Hepatocyte (in vitro differentiated cells): ENCODE measurements at regions not wholly inside any gene's neighbourhood (a gene's known extent, or its start where the extent isn't known, plus 50 kb on each side); places are given as distances from the start of the nearest gene placed in this dataset.

Source experiments
- DNase-seq: peaks from one replicate; pipeline ENCODE4 v3.0.0-alpha.2; 2016; ENCODE audit warnings: low spot score
- H2AFZ ChIP-seq: fragments of 200-600 bp; sonication (generic); 2 replicates; pipeline ENCODE4 v1.6.0; 2016; ENCODE audit warnings: antibody characterized with exemption, mild to moderate bottlenecking
- H3K27ac ChIP-seq: fragments of 200-600 bp; sonication (generic); 2 replicates; pipeline ENCODE4 v1.5.1; 2016; ENCODE audit warnings: mild to moderate bottlenecking
- H3K27me3 ChIP-seq: fragments of 200-600 bp; sonication (generic); 2 replicates; pipeline ENCODE4 v1.6.1; 2016
- H3K36me3 ChIP-seq: fragments of 200-600 bp; sonication (generic); replicated peaks from 2 replicates; pipeline ENCODE4 v1.5.1; 2016; ENCODE audit warnings: low read depth; ENCODE audit not compliant: insufficient read depth
- H3K4me1 ChIP-seq: fragments of 200-600 bp; sonication (generic); 2 replicates; pipeline ENCODE4 v1.5.1; 2016; ENCODE audit warnings: mild to moderate bottlenecking, moderate library complexity; ENCODE audit not compliant: insufficient read depth
- H3K4me2 ChIP-seq: fragments of 200-600 bp; sonication (generic); 2 replicates; pipeline ENCODE4 v1.6.0; 2016
- H3K4me3 ChIP-seq: fragments of 200-600 bp; sonication (generic); 2 replicates; pipeline ENCODE4 v1.5.1; 2016; ENCODE audit warnings: mild to moderate bottlenecking
- H3K79me2 ChIP-seq: fragments of 200-600 bp; sonication (generic); 2 replicates; pipeline ENCODE4 v1.6.0; 2017; ENCODE audit warnings: mild to moderate bottlenecking
- H3K9me2 ChIP-seq: fragments of 200-600 bp; sonication (generic); replicated peaks from 2 replicates; pipeline ENCODE4 v1.6.0; 2017; ENCODE audit warnings: mild to moderate bottlenecking; ENCODE audit not compliant: insufficient read depth
- H3K9me3 ChIP-seq: fragments of 200-600 bp; sonication (generic); 2 replicates; pipeline ENCODE4 v1.5.1; 2016; ENCODE audit warnings: low read depth, mild to moderate bottlenecking
- H4K20me1 ChIP-seq: fragments of 200-600 bp; sonication (generic); 2 replicates; pipeline ENCODE4 v1.6.0; 2016; ENCODE audit warnings: mild to moderate bottlenecking; ENCODE audit not compliant: insufficient read depth, poor library complexity, severe bottlenecking
- CTCF ChIP-seq: fragments of 200-600 bp; sonication (generic); IDR thresholded peaks from 2 replicates; pipeline ENCODE4 v1.5.1; 2016; ENCODE audit warnings: antibody characterized with exemption, mild to moderate bottlenecking; ENCODE audit not compliant: poor library complexity
- EZH2 ChIP-seq: fragments of 200-600 bp; sonication (generic); IDR thresholded peaks from 2 replicates; pipeline ENCODE4 v1.6.1; 2016; ENCODE audit warnings: antibody characterized with exemption, mild to moderate bottlenecking, borderline replicate concordance
- EZH2phosphoT487 ChIP-seq: fragments of 200-600 bp; sonication (generic); IDR thresholded peaks from one replicate; pipeline ENCODE4 v1.6.1; 2018; ENCODE audit warnings: antibody characterized with exemption, mild to moderate bottlenecking, low read depth, moderate library complexity; ENCODE audit not compliant: unreplicated experiment, severe bottlenecking
- WGBS: methylation state at CpG from one replicate; pipeline ENCODE4 v1.1.6; 2016; ENCODE audit warnings: low lambda C conversion rate; ENCODE audit errors: missing lambda C conversion rate; 5-methylcytosine and 5-hydroxymethylcytosine counted together

- TF ChIP-seq CTCF (no peak), EZH2 (no peak), EZH2phosphoT487 (no peak)
- Histone ChIP-seq H3K36me3 (no peaks in the 10 kb centered on the region), H2AFZ (no peak overlapping the region), H3K27me3 (no peaks in the 10 kb centered on the region), H3K4me3 (no peak overlapping the region), H3K4me2 (no peak overlapping the region), H4K20me1 (no peaks in the 10 kb centered on the region), H3K9me3 (no peaks in the 10 kb centered on the region), H3K9me2 (no peaks in the 10 kb centered on the region), H3K4me1 (no peaks in the 10 kb centered on the region), H3K79me2 (no peaks in the 10 kb centered on the region), H3K27ac (no peak overlapping the region)
- WGBS = 81% methylated on average over 9 of the region's 9 CpGs
- DNase-seq = no peak
These were observed 144.0 kb downstream of the CDC5L start for GRCh38 chr6:44531442-44532015.

GRCh38 chr6:44533421-44533820 is 145.9 kb downstream of the CDC5L start:
- no peaks in the 10 kb centered on the region for H3K36me3 ChIP-seq
- no peaks in the 10 kb centered on the region for H3K9me2 ChIP-seq
- TF ChIP-seq CTCF (no peak), EZH2 (no peak)

GRCh38 chr6:44534291-44534690 is 146.8 kb downstream of the CDC5L start:
- Histone ChIP-seq H3K79me2 (no peaks in the 10 kb centered on the region), H3K36me3 (no peaks in the 10 kb centered on the region), H4K20me1 (no peaks in the 10 kb centered on the region), H3K4me2 (no peak overlapping the region), H3K4me1 (no peaks in the 10 kb centered on the region), H2AFZ (no peak overlapping the region), H3K27me3 (no peaks in the 10 kb centered on the region), H3K27ac (no peak overlapping the region), H3K4me3 (no peak overlapping the region), H3K9me3 (no peaks in the 10 kb centered on the region), H3K9me2 (no peaks in the 10 kb centered on the region)
- 93% methylated on average over 5 of the region's 5 CpGs for WGBS
- DNase-seq = no peak
- TF ChIP-seq CTCF = no peak
- TF ChIP-seq EZH2phosphoT487 = no peak
- no peak for TF ChIP-seq EZH2

More at GRCh38 chr6:44533421-44533820, 145.9 kb downstream of the CDC5L start:
- H3K4me3 ChIP-seq = no peak overlapping the region
- H3K9me3 ChIP-seq = no peaks in the 10 kb centered on the region
- H3K79me2 ChIP-seq = no peaks in the 10 kb centered on the region
- no peak overlapping the region for H3K27ac ChIP-seq
- DNase-seq = no peak
- H4K20me1 ChIP-seq = no peaks in the 10 kb centered on the region
- WGBS = 87% methylated on average over 2 of the region's 2 CpGs
- no peaks in the 10 kb centered on the region for H3K27me3 ChIP-seq
- no peaks in the 10 kb centered on the region for H3K4me1 ChIP-seq
- no peak overlapping the region for H3K4me2 ChIP-seq
- no peak overlapping the region for H2AFZ ChIP-seq

- 85% methylated on average over 6 of the region's 6 CpGs for WGBS
- Histone ChIP-seq H4K20me1 (no peaks in the 10 kb centered on the region), H3K9me2 (no peaks in the 10 kb centered on the region), H3K4me1 (no peaks in the 10 kb centered on the region), H3K27ac (no peak overlapping the region), H3K79me2 (no peaks in the 10 kb centered on the region), H3K27me3 (no peaks in the 10 kb centered on the region), H3K36me3 (no peaks in the 10 kb centered on the region), H3K4me2 (no peak overlapping the region), H3K4me3 (no peak overlapping the region), H3K9me3 (no peaks in the 10 kb centered on the region), H2AFZ (no peak overlapping the region)
- no peak for TF ChIP-seq EZH2
- no peak for TF ChIP-seq EZH2phosphoT487
- no peak for TF ChIP-seq CTCF
- no peak for DNase-seq
These were observed 147.9 kb downstream of the CDC5L start for GRCh38 chr6:44535446-44535845.
